Keratinocyte (primary cell): ENCODE measurements at regions not wholly inside any gene's neighbourhood (a gene's known extent, or its start where the extent isn't known, plus 50 kb on each side); places are given as distances from the start of the nearest gene placed in this dataset.

Experiments used
- EZH2 ChIP-seq: IDR thresholded peaks from one replicate; pipeline ENCODE4 v1.6.1; 2012; ENCODE audit warnings: inconsistent platforms, mild to moderate bottlenecking, low read length, moderate library complexity
- TF ChIP-seq, protein P1 (sequence below), 3 experiments: IDR thresholded peaks in 1 of 3; conservative IDR thresholded peaks in 1 of 3; optimal IDR thresholded peaks in 1 of 3; 2 replicates in 2 of 3; 3 replicates in 1 of 3; pipeline versions ENCODE3 to v1.5.1; 2011; ENCODE audit warnings: low read length in 3 of 3, mild to moderate bottlenecking in 3 of 3, moderate library complexity in 2 of 3, control low read depth in 1 of 3, inconsistent platforms in 1 of 3; ENCODE audit not compliant: insufficient read depth in 2 of 3; ENCODE audit errors: extremely low read depth in 1 of 3

DNA sequence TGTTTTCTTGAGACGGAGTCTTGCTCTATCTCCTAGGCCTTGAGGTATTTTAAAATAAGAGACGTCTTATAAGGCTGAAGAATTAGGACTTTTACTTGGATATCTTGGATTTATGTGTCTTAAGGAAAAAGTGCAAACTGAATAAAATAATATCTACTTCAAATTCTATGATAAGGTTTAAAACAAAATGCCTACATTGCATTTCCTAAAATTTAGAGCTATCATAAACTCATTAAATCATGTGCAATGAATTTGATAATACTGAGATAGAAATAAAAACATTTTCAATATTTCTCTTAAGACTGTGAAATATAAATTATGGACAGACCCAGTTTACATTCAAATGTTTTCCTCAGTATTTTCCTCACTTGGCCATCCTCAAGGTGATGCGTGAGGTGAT lies 729.5 kb upstream of the LMO3 start:
- TF ChIP-seq, protein P1, sequence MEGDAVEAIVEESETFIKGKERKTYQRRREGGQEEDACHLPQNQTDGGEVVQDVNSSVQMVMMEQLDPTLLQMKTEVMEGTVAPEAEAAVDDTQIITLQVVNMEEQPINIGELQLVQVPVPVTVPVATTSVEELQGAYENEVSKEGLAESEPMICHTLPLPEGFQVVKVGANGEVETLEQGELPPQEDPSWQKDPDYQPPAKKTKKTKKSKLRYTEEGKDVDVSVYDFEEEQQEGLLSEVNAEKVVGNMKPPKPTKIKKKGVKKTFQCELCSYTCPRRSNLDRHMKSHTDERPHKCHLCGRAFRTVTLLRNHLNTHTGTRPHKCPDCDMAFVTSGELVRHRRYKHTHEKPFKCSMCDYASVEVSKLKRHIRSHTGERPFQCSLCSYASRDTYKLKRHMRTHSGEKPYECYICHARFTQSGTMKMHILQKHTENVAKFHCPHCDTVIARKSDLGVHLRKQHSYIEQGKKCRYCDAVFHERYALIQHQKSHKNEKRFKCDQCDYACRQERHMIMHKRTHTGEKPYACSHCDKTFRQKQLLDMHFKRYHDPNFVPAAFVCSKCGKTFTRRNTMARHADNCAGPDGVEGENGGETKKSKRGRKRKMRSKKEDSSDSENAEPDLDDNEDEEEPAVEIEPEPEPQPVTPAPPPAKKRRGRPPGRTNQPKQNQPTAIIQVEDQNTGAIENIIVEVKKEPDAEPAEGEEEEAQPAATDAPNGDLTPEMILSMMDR (optimal IDR thresholded peaks at IDR 0.05 in 1 of 3, IDR thresholded peaks at IDR 0.05 in 1 of 3, conservative IDR thresholded peaks at IDR 0.05 in 1 of 3; ENCODE audit: extremely low read depth in 1 of 3, insufficient read depth in 2 of 3, low read length in 3 of 3): no peak
- TF ChIP-seq EZH2: no peak
